Mucosa of rectum (tissue), 2 donors: ENCODE measurements at regions not wholly inside any gene's neighbourhood (a gene's known extent, or its start where the extent isn't known, plus 50 kb on each side); places are given as distances from the start of the nearest gene placed in this dataset.

Source experiments
- H3K27ac ChIP-seq, 2 donors: one replicate each; pipeline ENCODE4 v1.7.0; 2013; ENCODE audit warnings: inconsistent platforms in 2 of 2, low read depth in 2 of 2, low read length in 2 of 2
- H3K27me3 ChIP-seq, 2 donors: one replicate each; pipeline ENCODE4 v1.7.0; 2013; ENCODE audit warnings: low read length in 2 of 2; ENCODE audit not compliant: control insufficient read depth in 2 of 2, insufficient read depth in 2 of 2
- H3K36me3 ChIP-seq, 2 donors: one replicate each; pipeline ENCODE4 v1.7.0; 2013; ENCODE audit warnings: low read length in 2 of 2; ENCODE audit not compliant: control insufficient read depth in 2 of 2, insufficient read depth in 2 of 2
- H3K4me1 ChIP-seq, 2 donors: one replicate each; pipeline ENCODE4 v1.7.0; 2013; ENCODE audit warnings: low read length in 2 of 2, mild to moderate bottlenecking in 1 of 2; ENCODE audit not compliant: control insufficient read depth in 2 of 2, insufficient read depth in 2 of 2
- H3K4me3 ChIP-seq, 2 donors: one replicate each; pipeline ENCODE4 v1.7.0; 2013; ENCODE audit warnings: low read length in 2 of 2
- H3K9ac ChIP-seq, 2 donors: one replicate each; pipeline ENCODE4 v1.7.0; 2013; ENCODE audit warnings: low read length in 2 of 2, low read depth in 1 of 2, mild to moderate bottlenecking in 1 of 2
- H3K9me3 ChIP-seq, 2 donors: one replicate each; pipeline ENCODE4 v1.7.0; 2013; ENCODE audit warnings: low read length in 2 of 2; ENCODE audit not compliant: control insufficient read depth in 2 of 2
- donor health status: healthy.
- donor health status: Normal muscosa, but diverticular disease.

DNA sequence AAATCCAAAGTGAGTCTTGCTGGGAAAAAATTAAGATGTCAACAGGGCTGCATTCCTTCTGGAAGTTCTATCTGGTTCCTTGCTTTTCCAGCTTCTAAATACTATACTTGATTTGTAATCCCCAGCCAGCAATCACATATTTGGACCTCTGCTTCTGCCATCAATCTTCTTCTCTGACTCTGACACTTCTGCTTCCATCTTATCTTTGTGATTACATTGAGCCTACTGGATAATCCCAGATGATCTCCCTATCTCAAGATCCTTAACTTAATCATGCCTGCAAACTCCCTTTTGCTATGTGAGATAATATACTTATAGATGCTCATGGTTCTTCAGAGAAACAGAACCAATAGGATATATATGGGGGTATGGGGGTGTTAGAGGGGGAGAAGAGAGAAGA, 49.9 kb upstream of the ZDHHC17 start:
- H3K9ac ChIP-seq, result no peak overlapping the region
- no peak overlapping the region for H3K4me3 ChIP-seq
- H3K9me3 ChIP-seq, result no peaks in the 10 kb centered on the region
- no peaks in the 10 kb centered on the region for H3K27me3 ChIP-seq
- H3K4me1 ChIP-seq, result no peaks in the 10 kb centered on the region
- no peaks in the 10 kb centered on the region for H3K36me3 ChIP-seq
- H3K27ac ChIP-seq, result no peak overlapping the region
